Astrocyte (in vitro differentiated cells and primary cell): ENCODE measurements at regions not wholly inside any gene's neighbourhood (a gene's known extent, or its start where the extent isn't known, plus 50 kb on each side); places are given as distances from the start of the nearest gene placed in this dataset.
A peak's percentile ranks its signal among the peaks of the same experiment; 100 is the strongest.

Source experiments
- CTCF ChIP-seq: IDR thresholded peaks from 2 replicates; pipeline ENCODE4 v1.5.1; 2011; ENCODE audit warnings: low read depth, mild to moderate bottlenecking, inconsistent platforms, low read length, moderate library complexity; ENCODE audit not compliant: insufficient read depth
- EZH2 ChIP-seq: IDR thresholded peaks from 2 replicates; pipeline ENCODE4 v1.6.1; 2012; ENCODE audit warnings: mild to moderate bottlenecking, low read length, inconsistent platforms; ENCODE audit not compliant: insufficient read depth

- TF ChIP-seq CTCF (peak; percentile 69), EZH2 (no peak)
These were observed 176.0 kb upstream of the MYO3A start for GRCh38 chr10:25758041-25758457.
